HG02943 (cell line): ENCODE measurements at regions not wholly inside any gene's neighbourhood (a gene's known extent, or its start where the extent isn't known, plus 50 kb on each side); places are given as distances from the start of the nearest gene placed in this dataset.

Source experiments
- ATAC-seq: cut with Tn5 transposase; IDR thresholded peaks from one replicate; pipeline ENCODE4 v1.9.1; 2021; ENCODE audit warnings: mild to moderate bottlenecking, low read depth, moderate library complexity; ENCODE audit not compliant: unreplicated experiment

DNA sequence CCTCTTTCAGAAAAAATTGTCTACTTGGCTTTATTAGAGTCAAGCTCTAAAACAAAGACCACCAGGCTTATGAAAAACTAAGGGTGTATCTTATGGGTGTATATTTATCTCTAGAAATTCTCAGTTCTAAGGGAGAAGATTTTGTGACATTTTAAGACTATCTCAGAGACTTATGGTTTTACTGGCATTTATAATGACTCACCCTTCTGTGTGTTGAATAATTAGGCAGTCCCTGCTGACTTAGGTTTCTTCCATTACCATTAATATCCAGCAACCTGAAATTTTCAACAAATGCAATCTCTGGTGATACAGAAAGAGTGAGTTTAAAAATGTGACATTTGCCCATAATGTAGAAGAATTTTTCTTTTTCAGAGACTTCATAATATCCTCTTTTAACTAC is 1015.0 kb upstream of the AGA start:
- ATAC-seq, result no peak

DNA sequence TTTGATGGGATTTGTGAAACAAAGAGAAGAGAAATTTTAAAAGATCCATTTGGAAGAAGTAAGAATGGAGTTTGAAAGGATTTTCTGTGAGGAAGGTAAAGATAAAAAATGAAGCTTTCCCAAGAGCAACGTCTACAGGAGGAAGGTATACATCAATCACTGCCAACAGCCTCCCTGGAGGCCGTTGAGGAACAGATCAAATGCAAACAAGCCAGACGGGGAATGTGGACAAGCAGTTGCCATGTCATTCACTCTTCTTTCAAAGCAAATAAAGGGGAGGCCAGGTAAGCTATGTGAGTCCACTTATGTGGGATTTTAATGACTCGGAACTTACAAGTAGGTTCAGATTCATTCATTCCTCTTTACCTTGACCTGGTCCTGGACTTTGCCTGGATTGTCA is 1020.5 kb upstream of the AGA start:
- ATAC-seq, result no peak

DNA sequence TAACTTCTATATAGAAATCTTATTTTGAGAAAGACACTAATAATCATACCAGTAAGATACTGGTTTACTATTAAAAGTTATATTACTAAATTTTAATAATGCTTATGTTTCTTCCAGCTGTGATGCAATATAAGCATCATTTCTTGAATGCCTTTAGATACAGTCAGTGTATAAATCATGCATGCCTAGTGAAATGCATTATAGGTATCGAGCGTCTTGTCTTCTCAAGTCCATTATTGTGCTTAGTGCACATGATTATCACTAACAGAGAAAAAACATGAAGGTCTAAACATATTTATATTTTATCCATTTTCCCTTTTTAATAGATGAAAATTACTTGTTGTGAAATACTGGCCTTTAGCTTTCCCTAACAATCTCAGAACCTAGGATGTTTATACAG is 1021.5 kb upstream of the AGA start:
- ATAC-seq, result no peak

DNA sequence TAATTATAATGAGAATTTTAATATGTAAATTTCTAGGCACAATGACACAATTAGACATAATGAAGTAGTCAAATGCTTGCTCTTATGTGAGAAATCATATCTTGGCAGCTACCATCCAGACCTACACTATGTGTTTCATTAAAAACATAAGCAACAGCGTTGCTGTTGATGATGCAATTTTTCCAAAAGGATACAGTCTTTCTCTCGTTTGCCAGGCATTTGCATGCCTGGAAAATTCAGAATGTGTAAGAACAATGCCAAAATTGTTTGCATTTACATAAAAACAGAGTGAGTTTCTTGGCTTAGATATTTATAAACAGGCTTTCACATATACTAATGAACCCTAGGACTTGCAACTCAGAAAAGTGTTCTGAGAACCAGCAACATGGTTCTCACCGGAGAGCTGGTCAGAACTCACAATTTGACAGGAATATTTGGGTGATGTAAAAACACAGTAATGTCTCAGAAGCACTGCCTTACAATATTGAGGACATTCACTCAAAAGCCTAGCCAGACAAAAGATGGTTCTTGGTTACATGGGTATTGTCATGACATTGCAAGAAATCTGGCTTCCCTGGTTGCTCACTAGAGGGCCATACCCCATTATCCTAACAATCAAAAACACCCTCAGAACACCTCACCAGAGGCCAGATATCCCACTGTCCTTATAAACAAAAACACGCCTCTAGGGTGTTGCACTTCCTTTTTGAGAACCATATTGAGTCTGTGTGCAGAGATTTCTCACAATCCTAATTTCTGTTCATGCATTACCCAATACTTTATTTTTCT is 1029.0 kb upstream of the AGA start:
- no peak for ATAC-seq

DNA sequence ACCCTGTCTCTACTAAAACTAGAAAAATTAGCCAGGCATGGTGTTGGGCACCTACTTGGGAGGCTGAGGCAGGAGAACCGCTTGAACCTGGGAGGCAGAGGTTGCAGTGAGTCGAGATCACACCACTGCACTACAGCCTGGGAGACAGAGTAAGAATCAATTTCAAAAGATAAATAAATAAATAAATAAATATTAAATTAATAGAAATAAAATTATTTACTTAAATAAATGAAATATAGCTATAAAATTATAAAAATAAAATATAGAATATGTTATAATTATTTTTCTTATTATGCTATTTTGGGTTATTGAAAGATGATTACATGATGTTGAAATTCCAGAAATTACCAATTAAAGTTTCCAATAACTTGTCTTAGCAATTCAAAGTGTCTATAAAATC is 1029.8 kb upstream of the AGA start:
- no peak for ATAC-seq

GRCh38 chr4:178480105-178480504 is 1037.9 kb upstream of the AGA start:
- ATAC-seq, result no peak

DNA sequence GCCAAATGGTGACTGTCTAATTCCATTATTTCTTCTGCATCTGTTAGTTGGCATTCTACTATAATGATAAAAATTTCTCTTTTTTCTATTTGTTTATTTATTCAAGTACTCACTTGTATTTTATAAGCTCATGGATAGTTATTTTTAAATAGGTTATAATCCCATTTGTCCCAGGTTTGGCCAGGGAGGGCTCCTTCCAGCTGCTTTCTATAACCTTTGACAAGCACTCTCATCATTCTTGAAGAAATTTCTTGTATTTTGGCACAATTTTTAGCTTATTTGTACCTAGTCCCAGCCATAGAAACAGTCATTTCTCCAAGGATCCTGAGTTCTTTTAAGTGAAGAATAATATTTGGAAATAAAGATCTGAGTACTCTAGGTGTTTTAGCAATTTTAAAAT is 1038.6 kb upstream of the AGA start:
- ATAC-seq, result no peak

DNA sequence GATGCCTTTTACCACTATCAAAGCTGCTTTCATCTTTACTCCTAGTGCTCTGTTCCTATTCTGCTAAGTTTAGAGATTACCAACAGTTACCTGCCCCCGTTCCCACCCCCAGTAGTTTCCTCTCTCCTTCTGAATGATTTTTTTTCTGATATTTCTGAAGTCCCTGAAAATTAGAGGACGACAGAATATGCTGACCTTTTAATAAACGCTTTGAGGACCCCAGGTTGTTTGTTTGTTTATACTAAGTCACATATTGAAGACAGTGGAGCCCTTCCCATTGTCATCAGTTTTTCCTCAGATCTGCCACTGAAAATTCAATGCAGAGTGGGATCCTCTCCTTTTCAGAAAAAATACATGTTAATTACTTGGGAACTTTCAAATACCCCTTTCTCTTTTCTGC is 1039.3 kb upstream of the AGA start:
- no peak for ATAC-seq

- ATAC-seq, result no peak
These were observed 1080.8 kb upstream of the AGA start for GRCh38 chr4:178523038-178523437.

DNA sequence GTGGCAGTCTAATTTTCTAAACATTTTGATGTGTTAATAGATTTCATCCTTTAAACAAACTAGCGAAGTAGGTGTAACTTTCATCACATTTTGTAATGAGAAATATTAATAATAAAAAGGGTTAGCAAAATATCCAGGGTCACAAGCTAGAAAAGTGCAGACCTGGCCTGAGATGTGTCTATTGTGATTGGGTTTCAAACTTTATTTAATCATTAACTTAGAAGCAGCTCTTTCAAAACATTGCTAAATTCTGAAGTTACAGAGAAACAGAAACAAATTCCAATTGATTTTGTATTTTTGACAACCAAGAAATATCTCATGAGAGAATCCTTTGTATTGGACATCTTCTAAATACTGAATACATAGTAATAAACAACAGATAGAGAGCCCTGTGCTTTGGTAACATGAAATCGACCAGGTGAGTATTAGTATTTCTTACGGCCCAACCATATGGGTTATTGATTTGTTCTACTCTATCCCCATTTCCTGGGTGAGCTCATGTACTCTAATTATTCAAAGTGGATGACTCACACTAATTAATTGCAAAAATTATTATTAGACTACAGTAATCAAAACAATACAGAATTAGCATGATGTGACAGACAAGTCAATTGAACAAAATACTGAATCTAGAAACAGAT is 1093.8 kb upstream of the AGA start:
- no peak for ATAC-seq

DNA sequence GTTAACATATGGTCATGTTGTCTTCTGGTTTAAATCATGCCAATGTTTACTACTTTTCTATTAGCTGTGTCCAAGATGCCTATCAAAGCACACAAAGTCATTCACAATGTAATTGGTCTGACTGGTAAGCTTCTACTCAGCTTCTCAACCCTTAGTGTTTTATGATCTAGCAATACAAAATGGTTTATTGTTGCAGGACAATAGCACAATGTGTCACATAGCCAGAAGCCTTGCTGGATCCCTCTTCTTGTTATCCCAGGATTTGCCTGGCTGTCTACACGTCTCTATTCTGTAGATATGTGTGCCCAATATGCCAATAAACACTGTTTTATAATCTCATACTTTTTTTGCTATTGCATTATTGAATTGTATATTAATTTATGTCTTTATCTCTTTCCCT is 1111.0 kb upstream of the AGA start:
- no peak for ATAC-seq

GRCh38 chr4:178554352-178554751 is 1112.1 kb upstream of the AGA start:
- ATAC-seq, result no peak

DNA sequence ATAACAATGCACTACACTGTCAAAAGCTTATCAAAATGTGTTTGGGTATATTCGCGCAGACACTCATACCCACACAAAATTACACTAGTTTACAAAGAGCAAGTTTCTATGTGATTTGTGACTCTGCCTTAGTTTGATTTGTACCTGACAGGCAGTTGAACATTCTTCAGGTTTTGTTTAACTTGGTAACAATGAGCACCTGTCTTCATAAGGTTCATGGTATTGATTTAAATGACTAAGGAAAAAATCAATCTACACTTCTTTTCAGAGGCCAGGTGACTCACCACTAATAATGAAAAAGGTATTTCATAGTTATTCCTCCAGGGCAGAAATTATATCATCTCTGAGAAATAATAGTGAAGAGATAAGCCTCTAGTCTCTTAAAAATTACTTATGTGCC is 1114.6 kb upstream of the AGA start:
- no peak for ATAC-seq

DNA sequence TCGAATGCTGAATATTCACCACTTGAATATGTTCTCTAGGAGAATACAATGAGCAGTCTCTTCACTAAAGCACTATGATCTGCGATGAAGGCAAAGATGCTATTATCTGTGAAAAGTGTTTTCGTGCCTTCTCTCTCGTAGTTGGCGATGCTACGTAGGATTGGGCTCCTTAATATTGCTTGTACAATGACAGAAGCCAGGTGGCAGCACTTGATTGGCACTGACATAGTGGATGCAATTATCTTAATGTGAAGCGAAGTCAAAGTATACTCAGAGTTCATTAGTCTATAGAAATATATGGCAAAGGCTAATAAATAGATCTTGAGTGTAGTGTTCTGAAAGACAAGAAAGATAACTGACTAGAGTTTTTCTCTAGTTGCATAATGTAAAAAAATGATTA is 1135.7 kb upstream of the AGA start:
- no peak for ATAC-seq

DNA sequence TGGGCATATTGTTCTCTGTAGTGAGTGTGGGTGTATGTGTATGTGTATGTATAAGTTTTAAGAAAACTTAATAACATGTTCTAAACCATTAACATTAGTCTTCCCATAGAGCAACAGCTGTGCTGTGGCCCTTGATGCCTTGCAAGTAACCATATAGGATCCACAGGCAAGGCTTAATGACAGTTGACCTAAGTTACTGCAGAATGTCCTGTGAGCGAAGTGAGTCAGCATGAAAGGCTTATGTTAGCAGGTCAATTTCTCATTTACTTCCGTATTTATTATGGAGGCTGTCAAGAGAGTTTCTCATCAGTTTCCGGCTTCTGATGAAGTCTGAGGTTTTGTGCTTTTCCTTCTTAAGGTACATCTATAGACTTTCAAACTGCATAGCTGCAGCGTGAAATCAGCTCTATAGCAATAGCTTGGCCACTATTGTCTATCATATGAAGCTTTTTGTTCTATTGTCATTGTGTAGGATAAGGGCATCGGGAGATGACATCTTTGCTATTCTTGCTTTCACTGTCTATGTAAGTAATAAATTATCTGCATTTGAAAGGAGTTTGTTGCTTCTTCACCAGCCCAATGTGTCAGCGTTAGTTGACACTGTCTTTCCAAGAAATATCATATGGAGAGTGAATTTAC is 1153.4 kb upstream of the AGA start:
- no peak for ATAC-seq

DNA sequence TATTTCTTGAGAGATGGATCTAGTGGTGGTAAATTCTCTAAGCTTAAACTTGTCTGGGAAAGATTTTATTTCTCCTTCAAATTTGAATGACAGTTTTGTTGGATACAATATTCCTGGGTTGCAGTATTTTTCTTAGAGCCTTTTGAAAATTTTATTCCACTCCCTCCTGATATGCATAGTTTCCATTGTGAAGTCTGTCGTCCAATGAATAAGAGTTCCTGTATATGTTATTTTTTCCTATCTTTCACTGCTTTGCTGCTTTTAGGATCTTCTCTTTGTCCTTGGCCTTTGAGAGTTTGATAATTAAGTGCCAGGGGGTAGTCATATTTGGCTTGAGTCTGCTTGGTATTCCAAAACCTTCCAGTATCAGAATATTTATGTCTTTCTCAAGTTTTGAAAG is 1156.4 kb upstream of the AGA start:
- no peak for ATAC-seq

DNA sequence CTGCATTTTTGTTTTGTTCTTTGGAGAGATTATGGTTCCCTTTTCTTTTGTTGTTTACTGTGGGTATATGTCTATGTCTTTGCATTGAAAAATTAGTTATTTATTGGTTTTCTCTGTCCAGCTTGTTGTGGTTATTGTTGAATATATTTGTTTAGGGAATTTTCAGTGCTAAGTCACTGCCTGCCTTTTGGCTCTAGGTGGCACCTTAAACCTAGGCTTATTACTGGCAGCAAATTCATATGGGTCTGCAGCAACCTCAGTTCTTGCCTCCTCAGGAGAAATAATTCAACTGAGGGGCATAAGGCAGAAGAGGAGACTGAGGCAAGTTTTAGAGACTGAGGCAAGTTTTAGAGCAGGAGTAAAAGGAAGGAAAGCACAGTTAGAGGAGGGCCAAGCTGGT is 1157.3 kb upstream of the AGA start:
- ATAC-seq, result no peak

DNA sequence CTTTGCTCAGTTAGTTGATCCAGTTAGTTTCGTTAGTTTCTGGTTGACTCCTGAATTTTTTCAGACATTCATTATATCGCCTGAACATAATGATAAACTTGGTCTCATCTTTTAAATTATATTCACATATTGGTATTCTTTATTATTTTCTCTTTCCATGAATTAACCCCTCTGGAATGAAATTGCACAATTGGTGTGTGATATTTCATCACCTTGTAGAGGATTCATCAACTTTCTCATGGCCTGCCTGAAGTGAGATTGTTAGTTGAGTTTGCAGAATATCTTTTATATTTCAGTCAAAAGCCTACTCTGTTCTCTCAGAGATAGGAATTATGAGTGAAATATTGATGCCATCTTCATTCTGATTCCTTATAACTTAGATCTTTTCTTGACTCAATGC is 1160.6 kb upstream of the AGA start:
- no peak for ATAC-seq

GRCh38 chr4:178611062-178611461 is 1168.8 kb upstream of the AGA start:
- ATAC-seq, result no peak

- ATAC-seq, result no peak
These were observed 1170.5 kb upstream of the AGA start for GRCh38 chr4:178612733-178613132.

DNA sequence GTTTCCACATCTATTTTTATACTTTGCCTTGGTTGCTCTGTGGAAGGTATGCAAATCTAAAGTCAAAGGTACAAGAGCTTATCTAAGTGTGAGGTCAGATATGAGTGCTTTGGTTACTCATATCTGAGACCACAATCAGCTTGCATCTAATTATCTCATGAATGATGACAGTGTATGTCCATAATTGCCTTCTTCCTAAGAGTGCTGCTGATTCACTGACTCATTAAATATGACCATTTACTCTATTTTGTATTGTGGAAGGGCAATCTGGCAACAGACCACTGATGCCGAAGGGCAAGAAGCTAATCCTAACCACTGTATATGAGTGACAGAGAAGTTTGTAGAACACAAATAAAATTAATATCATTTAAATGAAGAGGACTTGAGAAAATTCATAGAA is 1190.2 kb upstream of the AGA start:
- ATAC-seq, result no peak

DNA sequence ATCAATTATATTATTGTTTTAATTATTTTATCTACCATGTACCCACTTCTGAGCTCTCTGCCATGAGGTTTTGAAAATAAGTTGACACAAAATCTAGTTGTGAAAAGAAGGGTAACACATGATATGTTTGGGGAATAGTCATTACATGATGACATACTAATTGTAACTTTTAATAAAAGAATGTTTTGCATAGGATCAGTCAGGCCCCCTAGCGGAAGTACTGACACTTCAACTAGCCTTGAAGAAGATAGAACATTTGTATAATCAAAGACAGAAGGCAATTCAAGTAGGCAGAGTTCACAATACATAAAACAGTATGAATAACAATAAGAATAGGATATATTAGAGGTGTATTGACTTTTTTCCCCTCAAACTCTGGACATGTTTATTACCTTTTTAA is 1191.0 kb upstream of the AGA start:
- ATAC-seq, result no peak
